PC-3 (cell line): ENCODE measurements at regions not wholly inside any gene's neighbourhood (a gene's known extent, or its start where the extent isn't known, plus 50 kb on each side); places are given as distances from the start of the nearest gene placed in this dataset.

Source experiments
- ATAC-seq: fragments of 200-7000 bp; cut with Tn5 transposase; 2 replicates; pipeline ENCODE4 v1.9.1; 2020; ENCODE audit warnings: mild to moderate bottlenecking, moderate library complexity
- BruUV-seq: library from RNA; stranded (reverse); fragments of 400-500 nt; replicated peaks from 2 replicates; lab custom pipeline; 2021; lab: Mats Ljungman, UMichigan
- CTCF ChIA-PET: fragments of 300-600 bp; sonication (Branson Sonifier 250); formaldehyde crosslinking; loops from one replicate; lab custom pipeline; 2022; ENCODE audit warnings: antibody characterized with exemption; lab: Charles Lee
- POLR2A ChIA-PET: fragments of 300-600 bp; sonication (Branson Sonifier 250); formaldehyde crosslinking; loops from one replicate; lab custom pipeline; 2022; ENCODE audit warnings: antibody characterized with exemption; ENCODE audit not compliant: unreplicated experiment; lab: Charles Lee
- DNase-seq: peaks from one replicate; pipeline ENCODE4 v3.0.0-alpha.2; 2015
- H2AFZ ChIP-seq: fragments of 300-600 bp; sonication (generic); 2 replicates; pipeline ENCODE4 v1.6.0; 2016; ENCODE audit warnings: antibody characterized with exemption, low read length
- H3F3A ChIP-seq: fragments of 300-600 bp; sonication (generic); one replicate; pipeline ENCODE4 v1.6.0; 2017; ENCODE audit warnings: antibody characterized with exemption, low read length, control low read depth, mild to moderate bottlenecking; ENCODE audit not compliant: unreplicated experiment
- H3K27ac ChIP-seq: fragments of 300-600 bp; sonication (generic); 2 replicates; pipeline ENCODE4 v1.5.1; 2016; ENCODE audit warnings: mild to moderate bottlenecking, low read length
- H3K27me3 ChIP-seq: fragments of 300-600 bp; sonication (generic); 2 replicates; pipeline ENCODE4 v1.6.1; 2016; ENCODE audit warnings: low read length, mixed read lengths
- H3K36me3 ChIP-seq: fragments of 300-600 bp; sonication (generic); 2 replicates; pipeline ENCODE4 v1.6.1; 2016; ENCODE audit warnings: low read depth, mixed run types, low read length, mixed read lengths
- H3K4me1 ChIP-seq: fragments of 300-600 bp; sonication (generic); 2 replicates; pipeline ENCODE4 v1.5.1; 2016; ENCODE audit warnings: low read length; ENCODE audit not compliant: insufficient read depth
- H3K4me2 ChIP-seq: fragments of 300-600 bp; sonication (generic); 2 replicates; pipeline ENCODE4 v1.6.0; 2016; ENCODE audit warnings: low read length
- H3K4me3 ChIP-seq: fragments of 300-600 bp; sonication (generic); 2 replicates; pipeline ENCODE4 v1.5.1; 2016; ENCODE audit warnings: mild to moderate bottlenecking, low read length, mixed read lengths
- H3K79me2 ChIP-seq: fragments of 300-600 bp; sonication (generic); 2 replicates; pipeline ENCODE4 v1.6.1; 2017; ENCODE audit warnings: low read length, mixed read lengths
- H3K9ac ChIP-seq: fragments of 300-600 bp; sonication (generic); 2 replicates; pipeline ENCODE4 v1.6.0; 2016; ENCODE audit warnings: mild to moderate bottlenecking, low read length
- H3K9me2 ChIP-seq: fragments of 300-600 bp; sonication (generic); replicated peaks from 2 replicates; pipeline ENCODE4 v1.6.1; 2016; ENCODE audit warnings: mixed run types, low read length, mixed read lengths
- H3K9me3 ChIP-seq: fragments of 300-600 bp; sonication (generic); 2 replicates; pipeline ENCODE4 v1.6.1; 2016; ENCODE audit warnings: low read length, mixed read lengths
- H4K20me1 ChIP-seq: fragments of 300-600 bp; sonication (generic); 2 replicates; pipeline ENCODE4 v1.6.1; 2016; ENCODE audit warnings: low read length, mixed read lengths
- CTCF ChIP-seq: fragments of 300-600 bp; sonication (generic); conservative IDR thresholded peaks from 2 replicates; pipeline ENCODE4 v1.5.1; 2017; ENCODE audit warnings: antibody characterized with exemption, low read depth, mild to moderate bottlenecking, low read length
- EZH2 ChIP-seq: fragments of 300-600 bp; sonication (generic); IDR thresholded peaks from one replicate; pipeline ENCODE4 v1.6.1; 2017; ENCODE audit warnings: antibody characterized with exemption, mild to moderate bottlenecking, low read length; ENCODE audit not compliant: unreplicated experiment
- EZH2phosphoT487 ChIP-seq: fragments of 300-600 bp; sonication (generic); IDR thresholded peaks from 2 replicates; pipeline ENCODE4 v1.6.1; 2018; ENCODE audit warnings: mild to moderate bottlenecking, antibody characterized with exemption, low read length, borderline replicate concordance
- intact Hi-C: fragments of 100-400 bp; cut with micrococcal nuclease; formaldehyde crosslinking; loops from 2 replicates; pipeline ENCODE4 v1.9.0; 2023

- Histone ChIP-seq H2AFZ (no peak overlapping the region), H3K9me3 (no peaks in the 10 kb centered on the region), H3K79me2 (no peaks in the 10 kb centered on the region), H3K4me3 (no peak overlapping the region), H3K9ac (no peak overlapping the region), H4K20me1 (no peaks in the 10 kb centered on the region), H3K4me1 (no peaks in the 10 kb centered on the region), H3F3A (no peaks in the 10 kb centered on the region), H3K27me3 (peaks cover 68% of the 10 kb centered on the region), H3K9me2 (no peaks in the 10 kb centered on the region), H3K36me3 (no peaks in the 10 kb centered on the region), H3K4me2 (no peak overlapping the region), H3K27ac (no peak overlapping the region)
- ChIA-PET CTCF (no interaction called here), POLR2A (no interaction called here)
- DNase-seq (no peak), ATAC-seq (no peak)
- TF ChIP-seq EZH2, result no peak
- intact Hi-C loops, result no loop called here
- no TSS peak for BruUV-seq
Measured at GRCh38 chr20:59441306-59441705, 140.9 kb downstream of the EDN3 start.

GRCh38 chr20:59441860-59442810 is 141.7 kb downstream of the EDN3 start:
- ATAC-seq (no peak), DNase-seq (no peak)
- intact Hi-C loops, result no loop called here
- Histone ChIP-seq H3K4me1 (no peaks in the 10 kb centered on the region), H3K27me3 (peaks cover 68% of the 10 kb centered on the region), H3K79me2 (no peaks in the 10 kb centered on the region), H3K4me2 (no peak overlapping the region), H3K27ac (no peak overlapping the region), H3K4me3 (no peak overlapping the region), H3K9me3 (no peaks in the 10 kb centered on the region), H4K20me1 (no peaks in the 10 kb centered on the region), H3K9ac (no peak overlapping the region), H3F3A (no peaks in the 10 kb centered on the region), H2AFZ (no peak overlapping the region), H3K9me2 (no peaks in the 10 kb centered on the region), H3K36me3 (no peaks in the 10 kb centered on the region)
- no TSS peak for BruUV-seq
- no peak for TF ChIP-seq CTCF
- no peak for TF ChIP-seq EZH2
- no peak for TF ChIP-seq EZH2phosphoT487
- ChIA-PET POLR2A (no interaction called here), CTCF (no interaction called here)

GRCh38 chr20:59443550-59443949 is 143.1 kb downstream of the EDN3 start:
- BruUV-seq, result no TSS peak

More at GRCh38 chr20:59443550-59443949, 143.1 kb downstream of the EDN3 start:
- CTCF ChIA-PET, result no interaction called here
- no peak overlapping the region for H3K9ac ChIP-seq
- no peak overlapping the region for H3K27ac ChIP-seq
- no peaks in the 10 kb centered on the region for H3K79me2 ChIP-seq
- no peaks in the 10 kb centered on the region for H3K9me3 ChIP-seq
- H3K36me3 ChIP-seq, result no peaks in the 10 kb centered on the region
- intact Hi-C loops, result no loop called here
- no peaks in the 10 kb centered on the region for H4K20me1 ChIP-seq
- POLR2A ChIA-PET, result no interaction called here
- DNase-seq (no peak), ATAC-seq (no peak)
- peaks cover 70% of the 10 kb centered on the region for H3K27me3 ChIP-seq
- no peaks in the 10 kb centered on the region for H3F3A ChIP-seq
- H3K9me2 ChIP-seq, result no peaks in the 10 kb centered on the region
- no peak overlapping the region for H3K4me2 ChIP-seq
- no peak for TF ChIP-seq EZH2
- no peak for TF ChIP-seq EZH2phosphoT487
- no peak for TF ChIP-seq CTCF
- no peaks in the 10 kb centered on the region for H3K4me1 ChIP-seq
- H2AFZ ChIP-seq, result no peak overlapping the region
- H3K4me3 ChIP-seq, result no peak overlapping the region
